ENCODE measurements at regions not wholly inside any gene's neighbourhood (a gene's known extent, or its start where the extent isn't known, plus 50 kb on each side); places are given as distances from the start of the nearest gene placed in this dataset.
"Not testable (repeated sequence)": the region's sequence is repeated elsewhere in the genome, so short reads cannot be mapped to it uniquely, and the experiment has no call there.

DNA sequence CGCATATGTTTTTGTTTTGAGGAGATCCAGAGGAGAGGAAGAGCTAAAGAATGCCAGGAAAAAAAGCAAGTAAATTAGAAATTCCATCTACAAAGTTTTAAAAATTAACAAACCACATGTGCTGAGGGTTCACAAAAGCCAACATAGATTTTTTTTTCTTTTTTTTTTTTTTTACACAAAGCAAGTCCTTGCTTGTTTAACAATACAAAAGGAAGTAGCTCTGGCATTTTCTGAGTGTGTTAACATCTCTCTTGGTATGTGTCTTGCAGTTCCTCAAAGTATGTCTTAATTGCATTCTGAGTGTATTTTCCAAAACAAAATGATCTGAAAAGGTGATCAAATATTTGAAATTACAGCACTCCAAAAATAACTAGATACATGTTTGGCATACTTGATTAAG lies 1682.7 kb upstream of the AGA start:
- H3K27ac ChIP-seq (ENCODE audit: low read depth, low read length) = no peak overlapping the region
- no peak overlapping the region for H3K9ac ChIP-seq (ENCODE audit: low read length)
- no peaks in the 10 kb centered on the region for H3K27me3 ChIP-seq (ENCODE audit: control insufficient read depth, insufficient read depth, low read length)
- no peak overlapping the region for H3K4me3 ChIP-seq (ENCODE audit: low read length)
- H3K36me3 ChIP-seq (ENCODE audit: control insufficient read depth, insufficient read depth, low read length) = no peaks in the 10 kb centered on the region
- H3K4me1 ChIP-seq (ENCODE audit: control insufficient read depth, insufficient read depth, low read length) = no peaks in the 10 kb centered on the region

DNA sequence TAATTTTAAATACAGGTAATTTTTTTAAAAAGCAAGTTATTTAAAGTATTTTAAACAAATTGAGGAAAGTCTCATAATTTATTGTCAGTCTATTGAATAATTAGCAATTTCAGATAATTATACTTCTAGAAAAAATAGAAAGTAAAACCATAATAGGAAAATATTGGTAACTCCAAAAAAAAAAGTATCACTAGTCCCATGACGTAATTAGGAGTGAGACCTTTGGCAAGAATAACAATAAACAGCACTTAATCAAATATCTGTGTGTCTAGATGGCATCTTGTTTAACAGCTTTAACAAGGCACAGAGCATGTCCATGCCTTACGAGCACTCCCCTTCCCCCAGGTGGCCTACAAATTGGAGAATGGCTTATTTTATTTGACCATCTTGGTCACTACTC lies 1683.6 kb upstream of the AGA start:
- Histone ChIP-seq H3K36me3 (ENCODE audit: control insufficient read depth, insufficient read depth, low read length) (no peaks in the 10 kb centered on the region), H3K9ac (ENCODE audit: low read length) (no peak overlapping the region), H3K27me3 (ENCODE audit: control insufficient read depth, insufficient read depth, low read length) (no peaks in the 10 kb centered on the region), H3K4me3 (ENCODE audit: low read length) (no peak overlapping the region), H3K27ac (ENCODE audit: low read depth, low read length) (no peak overlapping the region), H3K4me1 (ENCODE audit: control insufficient read depth, insufficient read depth, low read length) (no peaks in the 10 kb centered on the region)

DNA sequence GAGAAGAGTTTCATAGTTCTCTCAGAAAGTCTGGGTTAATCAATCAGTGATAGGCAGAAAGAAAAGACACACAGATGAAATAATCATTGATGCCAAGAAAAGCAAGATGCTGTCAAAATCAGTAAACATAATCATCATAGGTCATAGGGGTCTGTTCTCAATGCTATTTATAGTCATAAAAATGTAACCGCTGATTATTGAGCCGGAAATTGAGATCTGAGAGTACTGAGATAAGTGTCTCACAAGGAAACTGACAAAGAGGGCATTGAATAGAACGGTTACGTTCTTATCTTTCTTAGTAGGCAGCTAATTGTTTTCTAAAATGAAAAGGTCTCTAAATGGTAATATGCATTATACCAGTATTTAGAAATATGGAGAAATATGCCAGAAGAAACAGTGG lies 1686.1 kb upstream of the AGA start:
- no peaks in the 10 kb centered on the region for H3K27me3 ChIP-seq (ENCODE audit: control insufficient read depth, insufficient read depth, low read length)
- no peak overlapping the region for H3K4me3 ChIP-seq (ENCODE audit: low read length)
- no peaks in the 10 kb centered on the region for H3K4me1 ChIP-seq (ENCODE audit: control insufficient read depth, insufficient read depth, low read length)
- H3K9ac ChIP-seq (ENCODE audit: low read length) = no peak overlapping the region
- H3K27ac ChIP-seq (ENCODE audit: low read depth, low read length) = no peak overlapping the region
- no peaks in the 10 kb centered on the region for H3K36me3 ChIP-seq (ENCODE audit: control insufficient read depth, insufficient read depth, low read length)

DNA sequence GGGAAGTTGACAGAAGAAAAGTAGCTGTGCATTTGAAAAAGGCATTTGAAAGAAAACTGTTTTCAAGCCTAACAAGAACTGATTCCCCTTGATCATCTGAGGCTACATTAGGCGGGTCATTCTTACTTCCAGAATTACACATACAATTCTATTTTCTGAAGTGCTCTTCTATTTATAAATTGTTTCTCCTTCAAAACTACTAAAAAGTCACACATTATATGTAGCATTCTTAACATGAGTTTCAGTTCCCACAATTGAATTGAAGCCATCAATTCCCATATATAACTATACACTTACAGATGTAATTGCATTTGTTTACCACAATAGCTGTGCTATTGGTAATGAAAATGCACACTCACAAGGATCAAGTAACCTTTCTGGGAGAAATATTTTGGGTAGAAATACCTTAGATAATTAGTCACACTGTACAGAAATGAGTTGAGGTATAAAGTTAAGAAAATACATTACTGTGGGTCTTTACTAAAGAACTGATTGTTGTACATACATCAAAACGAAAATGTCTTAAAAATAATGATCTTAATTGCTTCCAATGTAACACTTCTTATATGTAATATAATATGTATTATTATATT lies 1688.0 kb upstream of the AGA start:
- H3K4me3 ChIP-seq (ENCODE audit: low read length) = no peak overlapping the region
- H3K27ac ChIP-seq (ENCODE audit: low read depth, low read length) = no peak overlapping the region
- no peaks in the 10 kb centered on the region for H3K27me3 ChIP-seq (ENCODE audit: control insufficient read depth, insufficient read depth, low read length)
- no peaks in the 10 kb centered on the region for H3K36me3 ChIP-seq (ENCODE audit: control insufficient read depth, insufficient read depth, low read length)
- H3K4me1 ChIP-seq (ENCODE audit: control insufficient read depth, insufficient read depth, low read length) = no peaks in the 10 kb centered on the region
- H3K9ac ChIP-seq (ENCODE audit: low read length) = no peak overlapping the region

DNA sequence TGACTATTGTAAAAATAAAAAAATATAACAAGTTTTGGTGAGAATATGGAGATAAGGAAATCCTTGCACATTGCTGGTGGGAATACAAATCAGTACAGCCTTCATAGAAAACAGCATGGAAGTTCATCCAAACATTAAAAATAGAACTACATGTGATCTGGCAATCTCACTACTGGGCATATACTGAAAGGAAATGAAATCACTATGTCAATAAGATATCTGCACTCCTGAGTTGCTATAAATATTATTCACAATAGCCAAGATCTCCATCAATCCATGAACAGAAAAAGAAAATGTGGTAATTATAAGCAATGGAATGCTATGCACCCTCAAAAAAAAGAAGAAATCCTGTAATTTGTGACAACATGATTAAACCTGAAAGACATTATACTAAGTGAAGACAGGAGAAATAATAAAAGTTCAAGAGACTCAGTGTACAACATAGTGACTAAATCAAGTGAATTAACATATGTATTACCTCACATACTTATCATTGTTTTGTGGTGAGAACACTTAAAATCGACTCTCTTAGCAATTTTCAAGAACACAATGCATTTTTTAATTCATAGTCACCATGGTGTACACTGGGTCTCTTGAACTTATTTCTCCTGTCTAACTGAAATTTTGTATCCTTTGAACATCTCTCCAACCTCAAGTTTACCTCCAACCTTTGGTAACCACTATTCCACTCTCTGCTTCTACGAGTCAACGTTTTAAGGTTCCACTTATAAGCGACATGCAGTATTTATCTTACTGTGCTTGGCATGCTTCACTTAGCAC lies 1703.7 kb upstream of the AGA start:
- no peaks in the 10 kb centered on the region for H3K27me3 ChIP-seq (ENCODE audit: control insufficient read depth, insufficient read depth, low read length)
- H3K36me3 ChIP-seq (ENCODE audit: control insufficient read depth, insufficient read depth, low read length) = no peaks in the 10 kb centered on the region
- H3K9ac ChIP-seq (ENCODE audit: low read length) = no peak overlapping the region
- H3K4me3 ChIP-seq (ENCODE audit: low read length) = no peak overlapping the region
- no peaks in the 10 kb centered on the region for H3K4me1 ChIP-seq (ENCODE audit: control insufficient read depth, insufficient read depth, low read length)
- no peak overlapping the region for H3K27ac ChIP-seq (ENCODE audit: low read depth, low read length)

DNA sequence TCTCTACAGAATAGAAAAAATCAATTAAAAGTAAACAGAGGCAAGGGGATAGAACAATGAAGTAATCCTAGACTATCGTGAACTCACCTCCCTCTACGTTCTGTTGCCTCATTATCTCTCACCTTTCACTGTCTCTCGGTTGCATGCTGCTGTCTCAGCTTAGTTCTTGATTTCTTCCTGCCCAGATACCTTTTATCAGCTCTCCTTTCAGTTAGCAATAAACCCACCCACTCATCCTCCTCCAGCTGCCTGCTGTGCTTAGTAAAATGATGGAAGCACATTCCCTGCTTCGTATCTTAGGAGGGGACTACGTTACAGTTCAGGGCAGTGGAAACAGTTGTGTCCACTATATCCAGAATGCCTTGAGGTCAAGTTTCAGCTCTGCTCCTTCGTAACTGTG lies 1709.5 kb upstream of the AGA start:
- Histone ChIP-seq H3K4me1 (ENCODE audit: control insufficient read depth, insufficient read depth, low read length) (no peaks in the 10 kb centered on the region), H3K27me3 (ENCODE audit: control insufficient read depth, insufficient read depth, low read length) (no peaks in the 10 kb centered on the region), H3K9ac (ENCODE audit: low read length) (no peak overlapping the region), H3K36me3 (ENCODE audit: control insufficient read depth, insufficient read depth, low read length) (no peaks in the 10 kb centered on the region), H3K27ac (ENCODE audit: low read depth, low read length) (no peak overlapping the region), H3K4me3 (ENCODE audit: low read length) (no peak overlapping the region)

DNA sequence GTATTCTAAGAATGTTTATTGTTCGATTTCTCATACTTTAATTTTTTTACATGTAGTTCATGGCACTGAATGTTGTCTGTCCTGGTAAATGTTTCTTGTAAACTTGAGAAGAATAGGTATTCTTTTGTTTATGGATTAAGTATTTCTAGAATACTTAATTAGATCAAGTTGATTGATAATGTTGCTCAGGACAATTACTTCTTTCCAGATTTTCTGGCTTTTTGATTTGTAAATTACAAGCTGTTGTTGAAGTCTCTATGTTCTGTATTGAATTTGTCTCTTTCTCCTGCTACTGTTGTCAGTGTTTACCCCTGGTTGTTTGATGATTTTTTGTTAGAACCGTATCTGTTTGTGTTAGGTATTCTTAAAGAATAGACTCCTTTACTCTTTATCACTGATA lies 1720.9 kb upstream of the AGA start:
- Histone ChIP-seq H3K27ac (ENCODE audit: low read depth, low read length) (no peak overlapping the region), H3K36me3 (ENCODE audit: control insufficient read depth, insufficient read depth, low read length) (no peaks in the 10 kb centered on the region), H3K4me1 (ENCODE audit: control insufficient read depth, insufficient read depth, low read length) (no peaks in the 10 kb centered on the region), H3K4me3 (ENCODE audit: low read length) (no peak overlapping the region), H3K9ac (ENCODE audit: low read length) (no peak overlapping the region), H3K27me3 (ENCODE audit: control insufficient read depth, insufficient read depth, low read length) (no peaks in the 10 kb centered on the region)

DNA sequence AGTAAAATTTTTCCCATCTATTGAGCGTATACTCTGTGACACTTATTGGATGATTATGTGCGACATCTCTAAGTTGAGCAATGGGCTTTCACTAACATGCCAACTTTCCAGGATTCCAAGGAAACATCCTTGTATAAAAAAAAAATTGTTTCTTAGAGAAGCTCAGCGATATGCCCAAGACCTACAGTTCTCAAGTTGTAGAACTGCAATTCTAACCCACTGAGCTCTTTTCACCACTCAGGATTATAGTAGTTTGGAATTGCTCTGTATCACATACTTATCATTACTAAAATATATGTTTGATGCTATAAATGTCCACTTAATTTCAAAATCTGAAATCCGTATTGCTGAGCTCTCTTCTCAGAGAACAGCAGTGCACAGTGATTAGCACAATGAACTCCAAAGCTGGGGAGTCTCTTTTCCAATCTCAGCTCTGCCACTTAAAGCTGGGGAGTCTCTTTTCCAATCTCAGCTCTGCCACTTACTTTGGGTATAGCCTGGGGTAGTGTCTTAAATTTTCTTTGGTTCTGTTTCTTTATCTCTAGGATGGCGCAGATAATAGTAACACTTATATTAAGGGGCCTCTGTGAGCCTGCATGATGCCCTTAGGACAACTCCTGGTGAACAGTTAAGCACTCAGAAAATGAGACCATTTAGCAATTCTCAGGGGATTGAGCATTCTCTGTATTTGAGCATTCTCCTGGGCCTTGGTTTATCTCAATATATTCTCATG lies 1722.2 kb upstream of the AGA start:
- Histone ChIP-seq H3K9ac (ENCODE audit: low read length) (no peak overlapping the region), H3K4me3 (ENCODE audit: low read length) (no peak overlapping the region), H3K4me1 (ENCODE audit: control insufficient read depth, insufficient read depth, low read length) (no peaks in the 10 kb centered on the region), H3K27ac (ENCODE audit: low read depth, low read length) (no peak overlapping the region), H3K36me3 (ENCODE audit: control insufficient read depth, insufficient read depth, low read length) (no peaks in the 10 kb centered on the region), H3K27me3 (ENCODE audit: control insufficient read depth, insufficient read depth, low read length) (no peaks in the 10 kb centered on the region)

DNA sequence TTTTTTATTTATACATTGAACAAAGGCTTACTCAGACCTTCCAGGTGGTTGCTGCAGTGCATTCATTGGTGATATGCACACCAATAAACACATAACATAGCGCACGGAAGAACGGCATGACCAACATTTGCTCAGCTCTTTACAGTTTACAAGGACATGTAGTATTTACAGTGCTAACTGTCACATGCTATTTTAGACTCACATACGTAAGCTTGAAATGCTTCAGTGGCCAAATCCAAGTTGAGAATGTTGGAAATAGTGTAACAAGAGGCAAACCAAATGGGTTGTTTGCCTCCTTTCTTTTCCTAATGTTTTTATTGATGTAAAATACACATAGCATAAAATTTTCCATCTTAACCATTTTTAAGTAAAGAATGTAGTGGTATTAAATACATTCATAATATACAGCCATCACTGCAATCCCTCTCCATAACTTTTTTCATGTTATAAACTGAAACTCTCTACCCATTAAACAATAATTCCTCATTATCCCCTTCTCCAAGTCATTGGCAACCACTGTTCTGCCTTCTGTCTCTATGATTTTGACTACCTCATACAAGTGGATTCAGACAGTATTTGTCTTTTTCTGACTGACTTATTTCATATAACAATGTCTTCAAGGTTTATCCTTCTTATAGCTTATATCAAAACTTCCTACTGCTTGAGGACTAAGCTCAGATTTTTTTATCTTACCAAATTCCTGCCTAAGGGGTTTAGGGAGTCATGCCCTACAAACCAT lies 1722.9 kb upstream of the AGA start:
- Histone ChIP-seq H3K4me1 (ENCODE audit: control insufficient read depth, insufficient read depth, low read length) (no peaks in the 10 kb centered on the region), H3K27ac (ENCODE audit: low read depth, low read length) (no peak overlapping the region), H3K4me3 (ENCODE audit: low read length) (no peak overlapping the region), H3K9ac (ENCODE audit: low read length) (no peak overlapping the region), H3K36me3 (ENCODE audit: control insufficient read depth, insufficient read depth, low read length) (no peaks in the 10 kb centered on the region), H3K27me3 (ENCODE audit: control insufficient read depth, insufficient read depth, low read length) (no peaks in the 10 kb centered on the region)

DNA sequence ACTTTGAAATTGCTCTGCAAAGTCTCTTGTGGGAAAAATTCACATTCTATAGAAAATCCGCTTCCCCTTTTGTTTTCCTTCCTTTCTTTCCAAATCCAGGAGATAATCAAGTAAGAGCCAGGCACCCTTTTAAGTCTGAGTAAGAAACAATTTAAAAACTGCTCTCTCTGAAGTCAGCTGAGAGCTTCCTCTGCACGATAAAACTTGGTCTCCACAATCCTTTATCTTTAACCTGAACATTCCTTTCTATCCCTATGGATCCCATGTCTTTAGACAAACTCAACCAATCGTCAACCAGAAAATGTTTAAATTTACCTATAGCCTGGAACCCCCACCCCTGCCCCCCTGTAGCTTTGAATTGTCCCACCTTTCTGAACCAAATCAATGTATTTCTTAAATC lies 1723.6 kb upstream of the AGA start:
- H3K27me3 ChIP-seq (ENCODE audit: control insufficient read depth, insufficient read depth, low read length) = no peaks in the 10 kb centered on the region
- no peak overlapping the region for H3K4me3 ChIP-seq (ENCODE audit: low read length)
- H3K36me3 ChIP-seq (ENCODE audit: control insufficient read depth, insufficient read depth, low read length) = no peaks in the 10 kb centered on the region
- no peak overlapping the region for H3K9ac ChIP-seq (ENCODE audit: low read length)
- no peaks in the 10 kb centered on the region for H3K4me1 ChIP-seq (ENCODE audit: control insufficient read depth, insufficient read depth, low read length)
- H3K27ac ChIP-seq (ENCODE audit: low read depth, low read length) = no peak overlapping the region

DNA sequence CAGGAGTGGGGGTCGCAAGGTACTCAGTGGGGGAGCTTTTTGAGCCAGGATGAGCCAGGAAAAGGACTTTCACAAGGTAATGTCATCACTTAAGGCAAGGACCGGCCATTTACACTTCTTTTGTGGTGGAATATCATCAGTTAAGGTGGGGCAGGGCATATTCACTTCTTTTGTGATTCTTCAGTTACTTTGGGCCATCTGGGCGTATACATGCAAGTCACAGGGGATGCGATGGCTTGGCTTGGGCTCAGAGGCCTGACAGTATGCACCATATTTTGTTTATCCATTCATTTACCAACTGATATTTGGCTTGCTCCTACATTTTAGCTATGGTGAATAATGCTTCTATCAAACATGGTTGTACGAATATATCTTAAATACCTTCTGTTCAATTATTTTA lies 1728.1 kb upstream of the AGA start:
- not testable (repeated sequence) for H3K4me1 ChIP-seq (ENCODE audit: control insufficient read depth, insufficient read depth, low read length); H3K4me3 ChIP-seq (ENCODE audit: low read length); H3K36me3 ChIP-seq (ENCODE audit: control insufficient read depth, insufficient read depth, low read length); H3K27me3 ChIP-seq (ENCODE audit: control insufficient read depth, insufficient read depth, low read length); H3K9ac ChIP-seq (ENCODE audit: low read length); H3K27ac ChIP-seq (ENCODE audit: low read depth, low read length)

DNA sequence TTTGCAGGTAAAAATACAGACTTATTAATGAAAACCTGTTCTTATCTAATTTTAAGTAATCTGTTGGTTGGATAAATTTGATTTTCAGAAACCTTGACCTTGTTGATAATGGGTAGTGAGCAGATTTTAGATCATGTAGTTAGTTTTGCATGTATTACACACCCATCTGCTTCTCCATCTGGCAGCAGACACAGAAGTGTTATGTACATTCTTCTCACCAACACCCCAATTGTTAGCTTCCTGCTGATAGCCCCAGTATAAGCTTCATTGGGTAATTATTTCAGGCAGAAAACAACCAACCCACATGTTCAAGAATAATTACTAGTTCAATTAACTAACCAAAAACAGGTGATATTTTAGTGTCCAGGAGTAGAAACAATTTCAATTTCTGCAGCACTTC lies 1740.5 kb upstream of the AGA start:
- Histone ChIP-seq H3K27me3 (ENCODE audit: control insufficient read depth, insufficient read depth, low read length) (no peaks in the 10 kb centered on the region), H3K9ac (ENCODE audit: low read length) (no peak overlapping the region), H3K4me1 (ENCODE audit: control insufficient read depth, insufficient read depth, low read length) (no peaks in the 10 kb centered on the region), H3K36me3 (ENCODE audit: control insufficient read depth, insufficient read depth, low read length) (no peaks in the 10 kb centered on the region), H3K27ac (ENCODE audit: low read depth, low read length) (no peak overlapping the region), H3K4me3 (ENCODE audit: low read length) (no peak overlapping the region)
